OCI-LY3 (cell line): ENCODE measurements at regions not wholly inside any gene's neighbourhood (a gene's known extent, or its start where the extent isn't known, plus 50 kb on each side); places are given as distances from the start of the nearest gene placed in this dataset.

ENCODE experiments used
- H2AFZ ChIP-seq: fragments of 200-600, 300-600 bp; shearing (Covaris generic); 2 replicates; pipeline ENCODE4 v1.6.0; 2014; ENCODE audit warnings: antibody characterized with exemption, low read depth, low read length
- H3K27ac ChIP-seq: fragments of 200-600, 300-600 bp; sonication (generic); 2 replicates; pipeline ENCODE4 v1.5.1; 2014; ENCODE audit warnings: mild to moderate bottlenecking, low read length, moderate library complexity, mixed read lengths
- H3K27me3 ChIP-seq: fragments of 200-600, 300-600 bp; sonication (generic); 2 replicates; pipeline ENCODE4 v1.6.1; 2014; ENCODE audit warnings: low read depth, low read length, mixed read lengths
- H3K36me3 ChIP-seq: fragments of 200-600, 300-600 bp; sonication (generic); replicated peaks from 2 replicates; pipeline ENCODE3; 2014; ENCODE audit warnings: low read depth, low read length, mixed read lengths
- H3K4me1 ChIP-seq: fragments of 300-600, 200-600 bp; sonication (generic); 2 replicates; pipeline ENCODE4 v1.6.1; 2014; ENCODE audit warnings: low read length, mixed read lengths
- H3K4me2 ChIP-seq: fragments of 200-600, 300-600 bp; sonication (generic); 2 replicates; pipeline ENCODE4 v1.6.1; 2014; ENCODE audit warnings: low read length, mixed read lengths
- H3K4me3 ChIP-seq: fragments of 300-600, 200-600 bp; sonication (generic); 2 replicates; pipeline ENCODE4 v1.5.1; 2014; ENCODE audit warnings: antibody characterized with exemption, mild to moderate bottlenecking, low read length, moderate library complexity
- H3K79me2 ChIP-seq: fragments of 300-600, 200-600 bp; shearing (Covaris generic); 2 replicates; pipeline ENCODE4 v1.6.1; 2014; ENCODE audit warnings: mild to moderate bottlenecking, low read length, mixed read lengths
- H3K9ac ChIP-seq: fragments of 300-600, 200-600 bp; shearing (Covaris generic); 2 replicates; pipeline ENCODE4 v1.6.0; 2014; ENCODE audit warnings: mild to moderate bottlenecking, low read length, moderate library complexity
- H3K9me3 ChIP-seq: fragments of 200-600, 300-600 bp; shearing (Covaris generic); 2 replicates; pipeline ENCODE4 v1.6.1; 2014; ENCODE audit warnings: low read length, mixed read lengths; ENCODE audit not compliant: insufficient read depth
- H4K20me1 ChIP-seq: fragments of 200-600, 300-600 bp; sonication (generic); 2 replicates; pipeline ENCODE4 v1.6.1; 2016; ENCODE audit warnings: low read length, mixed read lengths; ENCODE audit not compliant: insufficient read depth
- EZH2phosphoT487 ChIP-seq: fragments of 200-600 bp; shearing (Covaris generic); IDR thresholded peaks from 2 replicates; pipeline ENCODE4 v1.6.1; 2018; ENCODE audit warnings: antibody characterized with exemption, mixed run types, low read depth
- TF ChIP-seq, protein P1 (sequence below): fragments of 200-600, 300-600 bp; sonication (generic); IDR thresholded peaks from 2 replicates; pipeline ENCODE4 v1.5.1; 2014; ENCODE audit warnings: antibody characterized with exemption, low read length, low read depth

DNA sequence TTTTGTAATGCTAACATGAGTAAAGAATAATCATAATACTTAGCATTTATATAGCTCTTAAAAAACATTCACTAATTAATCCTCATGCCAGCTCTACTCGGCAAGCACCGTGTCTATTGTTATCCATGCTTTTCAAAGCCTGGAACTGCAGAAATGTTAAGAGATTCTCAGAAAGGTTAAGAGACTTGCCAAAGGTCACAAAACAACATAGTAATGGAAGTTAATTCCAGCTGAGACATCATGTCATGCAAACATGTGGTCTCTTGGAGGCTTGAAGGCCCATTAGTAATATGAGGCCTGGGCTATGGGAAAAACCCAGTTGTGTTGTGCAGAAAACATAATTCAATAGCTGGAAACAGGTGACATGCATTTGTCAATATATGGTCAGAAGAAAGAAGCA, 389.9 kb upstream of the GOT2 start:
- no peak overlapping the region for H3K4me2 ChIP-seq
- TF ChIP-seq, protein P1, sequence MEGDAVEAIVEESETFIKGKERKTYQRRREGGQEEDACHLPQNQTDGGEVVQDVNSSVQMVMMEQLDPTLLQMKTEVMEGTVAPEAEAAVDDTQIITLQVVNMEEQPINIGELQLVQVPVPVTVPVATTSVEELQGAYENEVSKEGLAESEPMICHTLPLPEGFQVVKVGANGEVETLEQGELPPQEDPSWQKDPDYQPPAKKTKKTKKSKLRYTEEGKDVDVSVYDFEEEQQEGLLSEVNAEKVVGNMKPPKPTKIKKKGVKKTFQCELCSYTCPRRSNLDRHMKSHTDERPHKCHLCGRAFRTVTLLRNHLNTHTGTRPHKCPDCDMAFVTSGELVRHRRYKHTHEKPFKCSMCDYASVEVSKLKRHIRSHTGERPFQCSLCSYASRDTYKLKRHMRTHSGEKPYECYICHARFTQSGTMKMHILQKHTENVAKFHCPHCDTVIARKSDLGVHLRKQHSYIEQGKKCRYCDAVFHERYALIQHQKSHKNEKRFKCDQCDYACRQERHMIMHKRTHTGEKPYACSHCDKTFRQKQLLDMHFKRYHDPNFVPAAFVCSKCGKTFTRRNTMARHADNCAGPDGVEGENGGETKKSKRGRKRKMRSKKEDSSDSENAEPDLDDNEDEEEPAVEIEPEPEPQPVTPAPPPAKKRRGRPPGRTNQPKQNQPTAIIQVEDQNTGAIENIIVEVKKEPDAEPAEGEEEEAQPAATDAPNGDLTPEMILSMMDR, result no peak
- TF ChIP-seq EZH2phosphoT487, result no peak
- H3K4me3 ChIP-seq, result no peak overlapping the region
- H3K79me2 ChIP-seq, result no peaks in the 10 kb centered on the region
- no peaks in the 10 kb centered on the region for H3K4me1 ChIP-seq
- H3K27ac ChIP-seq, result no peak overlapping the region
- H2AFZ ChIP-seq, result no peak overlapping the region
- H3K9me3 ChIP-seq, result no peaks in the 10 kb centered on the region
- no peaks in the 10 kb centered on the region for H3K36me3 ChIP-seq
- no peaks in the 10 kb centered on the region for H4K20me1 ChIP-seq
- H3K27me3 ChIP-seq, result no peaks in the 10 kb centered on the region
- no peak overlapping the region for H3K9ac ChIP-seq

- Histone ChIP-seq H3K27me3 (no peaks in the 10 kb centered on the region), H3K4me2 (no peak overlapping the region), H2AFZ (no peak overlapping the region), H4K20me1 (no peaks in the 10 kb centered on the region), H3K36me3 (no peaks in the 10 kb centered on the region), H3K9ac (no peak overlapping the region), H3K79me2 (no peaks in the 10 kb centered on the region), H3K4me3 (no peak overlapping the region), H3K4me1 (no peaks in the 10 kb centered on the region), H3K27ac (no peak overlapping the region), H3K9me3 (no peaks in the 10 kb centered on the region)
- TF ChIP-seq, protein P1, result no peak
- TF ChIP-seq EZH2phosphoT487, result no peak
Observed at GRCh38 chr16:59123479-59123878, 389.4 kb upstream of the GOT2 start.

- no peak for TF ChIP-seq EZH2phosphoT487
- TF ChIP-seq, protein P1, result no peak
- no peak overlapping the region for H3K27ac ChIP-seq
- no peaks in the 10 kb centered on the region for H3K9me3 ChIP-seq
- H4K20me1 ChIP-seq, result no peaks in the 10 kb centered on the region
- no peak overlapping the region for H3K4me2 ChIP-seq
- no peak overlapping the region for H2AFZ ChIP-seq
- H3K36me3 ChIP-seq, result no peaks in the 10 kb centered on the region
- no peaks in the 10 kb centered on the region for H3K79me2 ChIP-seq
- no peaks in the 10 kb centered on the region for H3K27me3 ChIP-seq
- H3K4me3 ChIP-seq, result no peak overlapping the region
- H3K9ac ChIP-seq, result no peak overlapping the region
- no peaks in the 10 kb centered on the region for H3K4me1 ChIP-seq
Observed at GRCh38 chr16:59122262-59122537, 388.1 kb upstream of the GOT2 start.

DNA sequence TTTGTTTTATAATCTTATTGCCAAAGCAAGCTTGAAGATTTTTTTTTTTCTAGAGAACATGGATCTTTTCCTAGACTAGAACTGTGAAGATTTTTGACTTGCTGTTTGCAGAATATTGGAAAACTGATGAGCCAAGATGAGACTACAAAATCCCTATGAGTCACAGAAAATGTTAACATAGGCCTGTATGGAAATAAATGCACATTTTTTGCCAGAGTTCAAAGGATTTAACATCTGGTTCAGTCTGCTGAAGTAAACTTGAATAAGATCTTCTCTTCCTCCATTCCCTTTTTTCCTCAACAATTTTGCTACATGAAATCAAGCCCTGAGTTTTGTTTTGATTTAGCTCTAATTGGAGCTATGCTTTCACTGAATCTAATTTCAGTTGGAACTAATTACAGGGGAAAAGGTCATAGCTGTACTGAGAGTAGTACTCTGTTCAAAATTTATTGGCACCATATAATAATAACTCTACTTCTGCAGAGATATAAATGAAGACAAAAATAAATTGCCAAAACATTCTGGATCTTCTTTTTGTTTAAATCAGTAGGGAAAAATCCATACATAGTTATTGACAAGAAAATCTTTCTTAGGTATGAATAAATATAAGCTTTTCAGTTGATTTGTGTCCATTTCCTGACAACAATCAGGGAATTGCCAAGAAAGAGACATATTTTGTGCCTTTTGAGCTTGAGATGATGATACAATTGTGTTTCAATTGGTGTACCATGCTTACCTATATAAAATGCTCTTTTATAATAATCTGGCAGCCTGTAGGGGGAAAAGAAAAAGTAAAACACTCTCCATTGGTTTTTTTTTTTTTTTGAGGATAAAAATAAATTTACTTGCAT, 387.5 kb upstream of the GOT2 start:
- H4K20me1 ChIP-seq, result no peaks in the 10 kb centered on the region
- H3K4me1 ChIP-seq, result no peaks in the 10 kb centered on the region
- no peak overlapping the region for H3K4me3 ChIP-seq
- H2AFZ ChIP-seq, result no peak overlapping the region
- H3K4me2 ChIP-seq, result no peak overlapping the region
- TF ChIP-seq, protein P1, result no peak
- no peak for TF ChIP-seq EZH2phosphoT487
- no peaks in the 10 kb centered on the region for H3K79me2 ChIP-seq
- H3K27ac ChIP-seq, result no peak overlapping the region
- H3K9ac ChIP-seq, result no peak overlapping the region
- no peaks in the 10 kb centered on the region for H3K9me3 ChIP-seq
- no peaks in the 10 kb centered on the region for H3K27me3 ChIP-seq
- no peaks in the 10 kb centered on the region for H3K36me3 ChIP-seq
